OCI-LY7 (cell line): ENCODE measurements at regions not wholly inside any gene's neighbourhood (a gene's known extent, or its start where the extent isn't known, plus 50 kb on each side); places are given as distances from the start of the nearest gene placed in this dataset.

ENCODE experiments used
- BruUV-seq: library from RNA; stranded (reverse); fragments of 400-500 nt; replicated peaks from 2 replicates; lab custom pipeline; 2021; lab: Mats Ljungman, UMichigan
- CTCF ChIA-PET: fragments of 300-600 bp; sonication (Branson Sonifier 250); formaldehyde crosslinking; loops from one replicate; lab custom pipeline; 2022; ENCODE audit warnings: antibody characterized with exemption; ENCODE audit not compliant: unreplicated experiment; lab: Charles Lee
- POLR2A ChIA-PET: fragments of 300-600 bp; sonication (Branson Sonifier 250); formaldehyde crosslinking; loops from one replicate; lab custom pipeline; 2022; ENCODE audit warnings: antibody characterized with exemption; lab: Charles Lee
- DNase-seq: peaks from one replicate; pipeline ENCODE4 v3.0.0-alpha.2; 2015; ENCODE audit warnings: low spot score
- H2AFZ ChIP-seq: fragments of 200-600 bp; sonication (generic), shearing (Covaris generic); 2 replicates; pipeline ENCODE4 v1.6.1; 2014; ENCODE audit warnings: mild to moderate bottlenecking, antibody characterized with exemption, low read length, moderate library complexity
- H3K27ac ChIP-seq: fragments of 200-600 bp; sonication (generic); 2 replicates; pipeline ENCODE4 v1.5.1; 2014; ENCODE audit warnings: mixed run types, low read depth, mild to moderate bottlenecking, moderate library complexity, low read length, inconsistent platforms; ENCODE audit not compliant: poor library complexity, severe bottlenecking
- H3K36me3 ChIP-seq: fragments of 200-600 bp; sonication (generic); 2 replicates; pipeline ENCODE4 v1.6.1; 2014; ENCODE audit warnings: mild to moderate bottlenecking, antibody characterized with exemption, low read length, moderate library complexity, mixed read lengths; ENCODE audit not compliant: insufficient read depth
- H3K4me1 ChIP-seq: fragments of 200-600 bp; sonication (generic); 2 replicates; pipeline ENCODE4 v1.5.1; 2014; ENCODE audit warnings: mild to moderate bottlenecking, low read length; ENCODE audit not compliant: insufficient read depth, poor library complexity, severe bottlenecking
- H3K4me2 ChIP-seq: fragments of 200-600 bp; sonication (generic); 2 replicates; pipeline ENCODE4 v1.6.1; 2014; ENCODE audit warnings: mild to moderate bottlenecking, low read length
- H3K4me3 ChIP-seq: fragments of 200-600 bp; sonication (generic); 2 replicates; pipeline ENCODE4 v1.5.1; 2014; ENCODE audit warnings: mild to moderate bottlenecking, low read depth, low read length; ENCODE audit not compliant: poor library complexity, severe bottlenecking
- H3K79me2 ChIP-seq: fragments of 200-600 bp; sonication (generic); 2 replicates; pipeline ENCODE4 v1.6.1; 2016; ENCODE audit warnings: low read depth, mild to moderate bottlenecking, low read length, moderate library complexity, mixed read lengths; ENCODE audit not compliant: insufficient read depth
- H3K9me2 ChIP-seq: fragments of 200-600 bp; sonication (generic); 2 replicates; pipeline ENCODE4 v1.6.1; 2016; ENCODE audit warnings: mild to moderate bottlenecking, low read length, mixed read lengths; ENCODE audit not compliant: insufficient read depth
- H3K9me3 ChIP-seq: fragments of 200-600 bp; sonication (generic); 2 replicates; pipeline ENCODE4 v1.6.1; 2014; ENCODE audit warnings: mild to moderate bottlenecking, mixed run types, low read length, mixed read lengths
- H4K20me1 ChIP-seq: fragments of 200-600 bp; sonication (generic); 2 replicates; pipeline ENCODE4 v1.6.1; 2014; ENCODE audit warnings: mild to moderate bottlenecking, antibody characterized with exemption, low read length, moderate library complexity, mixed read lengths; ENCODE audit not compliant: insufficient read depth
- CTCF ChIP-seq: fragments of 200-600 bp; sonication (generic); conservative IDR thresholded peaks from 2 replicates; pipeline ENCODE4 v1.5.1; 2014; ENCODE audit warnings: mild to moderate bottlenecking, antibody characterized with exemption, low read length, moderate library complexity, mixed read lengths
- EZH2phosphoT487 ChIP-seq: fragments of 200-600 bp; sonication (generic); IDR thresholded peaks from 2 replicates; pipeline ENCODE4 v1.6.1; 2018; ENCODE audit warnings: low read depth, borderline replicate concordance, mild to moderate bottlenecking, mixed run types, antibody characterized with exemption, low read length, moderate library complexity, mixed read lengths
- intact Hi-C: fragments of 100-400 bp; cut with micrococcal nuclease; formaldehyde crosslinking; loops from one replicate; pipeline ENCODE4 v1.10.0; 2022; ENCODE audit not compliant: unreplicated experiment

GRCh38 chr16:52948946-52949345, 103.8 kb downstream of the CHD9NB start:
- H3K79me2 ChIP-seq = no peaks in the 10 kb centered on the region
- no TSS peak for BruUV-seq
- no peaks in the 10 kb centered on the region for H3K9me2 ChIP-seq
- H3K27ac ChIP-seq = no peak overlapping the region
- no peaks in the 10 kb centered on the region for H4K20me1 ChIP-seq
- no peak overlapping the region for H2AFZ ChIP-seq
- no peaks in the 10 kb centered on the region for H3K9me3 ChIP-seq
- intact Hi-C loops = no loop called here
- no peak overlapping the region for H3K4me2 ChIP-seq
- no peak overlapping the region for H3K4me3 ChIP-seq
- H3K4me1 ChIP-seq = no peaks in the 10 kb centered on the region
- TF ChIP-seq CTCF (no peak), EZH2phosphoT487 (no peak)
- DNase-seq = no peak
- H3K36me3 ChIP-seq = no peaks in the 10 kb centered on the region
- POLR2A ChIA-PET = no interaction called here
- CTCF ChIA-PET = no interaction called here

GRCh38 chr16:52932321-52932720, 120.4 kb downstream of the CHD9NB start:
- no peak for DNase-seq
- BruUV-seq = no TSS peak
- no peak overlapping the region for H3K4me3 ChIP-seq
- no peaks in the 10 kb centered on the region for H3K9me3 ChIP-seq
- no peaks in the 10 kb centered on the region for H3K79me2 ChIP-seq
- H3K9me2 ChIP-seq = no peaks in the 10 kb centered on the region
- H3K27ac ChIP-seq = no peak overlapping the region
- no peaks in the 10 kb centered on the region for H4K20me1 ChIP-seq
- ChIA-PET POLR2A (interaction anchor here (1.2 to 1.6 kb wide), 2 partner anchors 9 to 11 kb away, joined by 3 to 8 read pairs; no protein-coding TSS in a partner anchor), CTCF (no interaction called here)
- intact Hi-C loops = no loop called here
- no peak overlapping the region for H2AFZ ChIP-seq
- H3K4me2 ChIP-seq = no peak overlapping the region
- no peaks in the 10 kb centered on the region for H3K4me1 ChIP-seq
- no peaks in the 10 kb centered on the region for H3K36me3 ChIP-seq
- TF ChIP-seq EZH2phosphoT487 = no peak
- TF ChIP-seq CTCF = no peak

GRCh38 chr16:52929478-52930400, 123.0 kb downstream of the CHD9NB start:
- BruUV-seq = no TSS peak
- no peaks in the 10 kb centered on the region for H3K4me1 ChIP-seq
- no peak overlapping the region for H3K27ac ChIP-seq
- H3K9me2 ChIP-seq = no peaks in the 10 kb centered on the region
- ChIA-PET POLR2A (no interaction called here), CTCF (no interaction called here)
- no peak overlapping the region for H3K4me2 ChIP-seq
- H2AFZ ChIP-seq = no peak overlapping the region
- H3K4me3 ChIP-seq = no peak overlapping the region
- TF ChIP-seq EZH2phosphoT487 (no peak), CTCF (no peak)
- H4K20me1 ChIP-seq = no peaks in the 10 kb centered on the region
- DNase-seq = no peak
- H3K9me3 ChIP-seq = no peaks in the 10 kb centered on the region
- no peaks in the 10 kb centered on the region for H3K79me2 ChIP-seq
- H3K36me3 ChIP-seq = no peaks in the 10 kb centered on the region
- intact Hi-C loops = loop anchor here (10.0 kb wide), 1 partner anchor 355 kb away; no protein-coding TSS in a partner anchor
